Endometrium (tissue), 2 donors: ENCODE measurements at regions not wholly inside any gene's neighbourhood (a gene's known extent, or its start where the extent isn't known, plus 50 kb on each side); places are given as distances from the start of the nearest gene placed in this dataset.
"Not testable (repeated sequence)": the region's sequence is repeated elsewhere in the genome, so short reads cannot be mapped to it uniquely, and the experiment has no call there.

Source experiments
- FAIRE-seq: peaks from 2 replicates; lab custom pipeline; 2012; peaks lifted over from hg19 to GRCh38; lab: Jason Lieb, UNC
- donor health status: control.
- donor health status: control.

GRCh38 chr1:90824551-90824950, 107.4 kb upstream of the BARHL2 start:
- FAIRE-seq: no peak

- no peak for FAIRE-seq
Observed at GRCh38 chr1:90823686-90824085, 106.6 kb upstream of the BARHL2 start.

- no peak for FAIRE-seq
Observed at GRCh38 chr1:90821788-90822359, 104.8 kb upstream of the BARHL2 start.

- FAIRE-seq: no peak
Observed at GRCh38 chr1:90821152-90821787, 104.2 kb upstream of the BARHL2 start.

- FAIRE-seq: no peak
Observed at GRCh38 chr1:90820745-90821144, 103.6 kb upstream of the BARHL2 start.

- FAIRE-seq: no peak
Observed at GRCh38 chr1:90817399-90817798, 100.3 kb upstream of the BARHL2 start.

GRCh38 chr1:90812237-90812636, 95.1 kb upstream of the BARHL2 start:
- not testable (repeated sequence) for FAIRE-seq

- FAIRE-seq: not testable (repeated sequence)
Observed at GRCh38 chr1:90811444-90811950, 94.4 kb upstream of the BARHL2 start.

GRCh38 chr1:90810681-90811080, 93.6 kb upstream of the BARHL2 start:
- FAIRE-seq: no peak

- FAIRE-seq: no peak
Observed at GRCh38 chr1:90809996-90810395, 92.9 kb upstream of the BARHL2 start.

- FAIRE-seq: no peak
Observed at GRCh38 chr1:90809093-90809492, 92.0 kb upstream of the BARHL2 start.

GRCh38 chr1:90807329-90807728, 90.2 kb upstream of the BARHL2 start:
- no peak for FAIRE-seq

- FAIRE-seq: no peak
Observed at GRCh38 chr1:90802622-90803021, 85.5 kb upstream of the BARHL2 start.

- no peak for FAIRE-seq
Observed at GRCh38 chr1:90800012-90800717, 83.1 kb upstream of the BARHL2 start.

GRCh38 chr1:90799326-90799725, 82.2 kb upstream of the BARHL2 start:
- FAIRE-seq: no peak

GRCh38 chr1:90798883-90799282, 81.8 kb upstream of the BARHL2 start:
- FAIRE-seq: no peak

GRCh38 chr1:90798344-90798743, 81.2 kb upstream of the BARHL2 start:
- no peak for FAIRE-seq

- FAIRE-seq: no peak
Observed at GRCh38 chr1:90795431-90795830, 78.3 kb upstream of the BARHL2 start.

- no peak for FAIRE-seq
Observed at GRCh38 chr1:90786709-90787108, 69.6 kb upstream of the BARHL2 start.

GRCh38 chr1:90784186-90784847, 67.2 kb upstream of the BARHL2 start:
- FAIRE-seq: no peak

- FAIRE-seq: no peak
Observed at GRCh38 chr1:90783181-90783580, 66.1 kb upstream of the BARHL2 start.

GRCh38 chr1:90782046-90782445, 64.9 kb upstream of the BARHL2 start:
- no peak for FAIRE-seq

- FAIRE-seq: no peak
Observed at GRCh38 chr1:90781534-90781933, 64.4 kb upstream of the BARHL2 start.
